Lung microvascular endothelial cell (primary cell): ENCODE measurements at regions not wholly inside any gene's neighbourhood (a gene's known extent, or its start where the extent isn't known, plus 50 kb on each side); places are given as distances from the start of the nearest gene placed in this dataset.

ENCODE experiments used
- DNase-seq, 2 donors: peaks; one replicate each; pipeline versions ENCODE4 v3.0.0 to v3.0.0-alpha.2; 2010; ENCODE audit warnings: low read depth in 2 of 2

- no peak for DNase-seq
Measured at GRCh38 chr18:27483276-27483675, 298.2 kb upstream of the CHST9 start.

- DNase-seq = no peak
Measured at GRCh38 chr18:27478459-27478858, 293.4 kb upstream of the CHST9 start.

- DNase-seq = no peak
Measured at GRCh38 chr18:27473318-27473717, 288.2 kb upstream of the CHST9 start.

GRCh38 chr18:27467073-27467472 lies 282.0 kb upstream of the CHST9 start:
- DNase-seq = no peak

GRCh38 chr18:27461957-27462356 lies 276.8 kb upstream of the CHST9 start:
- no peak for DNase-seq

GRCh38 chr18:27449104-27449503 lies 264.0 kb upstream of the CHST9 start:
- no peak for DNase-seq

GRCh38 chr18:27447930-27448329 lies 262.8 kb upstream of the CHST9 start:
- no peak for DNase-seq

- DNase-seq = no peak
Measured at GRCh38 chr18:27447451-27447881, 262.4 kb upstream of the CHST9 start.

GRCh38 chr18:27430595-27430994 lies 245.5 kb upstream of the CHST9 start:
- DNase-seq = no peak

GRCh38 chr18:27428716-27429475 lies 243.8 kb upstream of the CHST9 start:
- DNase-seq = no peak

- DNase-seq = no peak
Measured at GRCh38 chr18:27428120-27428519, 243.0 kb upstream of the CHST9 start.

- DNase-seq = no peak
Measured at GRCh38 chr18:27423581-27423980, 238.5 kb upstream of the CHST9 start.

GRCh38 chr18:27419646-27420045 lies 234.5 kb upstream of the CHST9 start:
- DNase-seq = no peak

GRCh38 chr18:27415495-27415894 lies 230.4 kb upstream of the CHST9 start:
- no peak for DNase-seq

GRCh38 chr18:27414682-27415081 lies 229.6 kb upstream of the CHST9 start:
- no peak for DNase-seq

GRCh38 chr18:27413495-27414401 lies 228.6 kb upstream of the CHST9 start:
- no peak for DNase-seq

GRCh38 chr18:27412556-27412955 lies 227.4 kb upstream of the CHST9 start:
- DNase-seq = no peak

- no peak for DNase-seq
Measured at GRCh38 chr18:27411911-27412310, 226.8 kb upstream of the CHST9 start.

- DNase-seq = no peak
Measured at GRCh38 chr18:27411013-27411412, 225.9 kb upstream of the CHST9 start.

GRCh38 chr18:27404855-27405254 lies 219.7 kb upstream of the CHST9 start:
- no peak for DNase-seq

- no peak for DNase-seq
Measured at GRCh38 chr18:27400001-27400400, 214.9 kb upstream of the CHST9 start.

- DNase-seq = no peak
Measured at GRCh38 chr18:27395752-27396151, 210.6 kb upstream of the CHST9 start.

GRCh38 chr18:27394687-27395086 lies 209.6 kb upstream of the CHST9 start:
- DNase-seq = no peak
